ENCODE measurements at regions not wholly inside any gene's neighbourhood (a gene's known extent, or its start where the extent isn't known, plus 50 kb on each side); places are given as distances from the start of the nearest gene placed in this dataset.

- Histone ChIP-seq H4K20me1 (ENCODE audit: insufficient read depth, low read length) (no peaks in the 10 kb centered on the region), H2AFZ (ENCODE audit: low read length) (no peak overlapping the region), H3K4me2 (ENCODE audit: low read length) (no peak overlapping the region), H3K9me3 (ENCODE audit: low read length) (no peaks in the 10 kb centered on the region), H3K27ac (ENCODE audit: low read depth, low read length, poor library complexity, severe bottlenecking) (no peak overlapping the region), H3K4me3 (ENCODE audit: low read depth, low read length, poor library complexity, severe bottlenecking) (no peak overlapping the region), H3K79me2 (ENCODE audit: insufficient read depth, low read depth, low read length) (no peaks in the 10 kb centered on the region), H3K9me2 (ENCODE audit: insufficient read depth, low read length) (no peaks in the 10 kb centered on the region), H3K4me1 (ENCODE audit: insufficient read depth, low read length, poor library complexity, severe bottlenecking) (no peaks in the 10 kb centered on the region), H3K36me3 (ENCODE audit: insufficient read depth, low read length) (no peaks in the 10 kb centered on the region)
- no peak for DNase-seq (ENCODE audit: low spot score)
- ChIA-PET CTCF (ENCODE audit: unreplicated experiment) (no interaction called here), POLR2A (no interaction called here)
- BruUV-seq (replicated peaks) = no TSS peak
- intact Hi-C loops (cut with micrococcal nuclease; ENCODE audit: unreplicated experiment) = no loop called here
- no peak for TF ChIP-seq EZH2phosphoT487 (IDR thresholded peaks at IDR 0.05; ENCODE audit: borderline replicate concordance, low read depth, low read length)
- TF ChIP-seq, protein P1, sequence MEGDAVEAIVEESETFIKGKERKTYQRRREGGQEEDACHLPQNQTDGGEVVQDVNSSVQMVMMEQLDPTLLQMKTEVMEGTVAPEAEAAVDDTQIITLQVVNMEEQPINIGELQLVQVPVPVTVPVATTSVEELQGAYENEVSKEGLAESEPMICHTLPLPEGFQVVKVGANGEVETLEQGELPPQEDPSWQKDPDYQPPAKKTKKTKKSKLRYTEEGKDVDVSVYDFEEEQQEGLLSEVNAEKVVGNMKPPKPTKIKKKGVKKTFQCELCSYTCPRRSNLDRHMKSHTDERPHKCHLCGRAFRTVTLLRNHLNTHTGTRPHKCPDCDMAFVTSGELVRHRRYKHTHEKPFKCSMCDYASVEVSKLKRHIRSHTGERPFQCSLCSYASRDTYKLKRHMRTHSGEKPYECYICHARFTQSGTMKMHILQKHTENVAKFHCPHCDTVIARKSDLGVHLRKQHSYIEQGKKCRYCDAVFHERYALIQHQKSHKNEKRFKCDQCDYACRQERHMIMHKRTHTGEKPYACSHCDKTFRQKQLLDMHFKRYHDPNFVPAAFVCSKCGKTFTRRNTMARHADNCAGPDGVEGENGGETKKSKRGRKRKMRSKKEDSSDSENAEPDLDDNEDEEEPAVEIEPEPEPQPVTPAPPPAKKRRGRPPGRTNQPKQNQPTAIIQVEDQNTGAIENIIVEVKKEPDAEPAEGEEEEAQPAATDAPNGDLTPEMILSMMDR (conservative IDR thresholded peaks at IDR 0.05; ENCODE audit: low read length) = no peak
Observed at GRCh38 chr7:46678421-46678820, 757.3 kb upstream of the IGFBP3 start.

GRCh38 chr7:46675456-46675855 lies 754.4 kb upstream of the IGFBP3 start:
- no TSS peak for BruUV-seq (replicated peaks)
- no peak overlapping the region for H3K27ac ChIP-seq (ENCODE audit: low read depth, low read length, poor library complexity, severe bottlenecking)
- no peak for TF ChIP-seq EZH2phosphoT487 (IDR thresholded peaks at IDR 0.05; ENCODE audit: borderline replicate concordance, low read depth, low read length)
- TF ChIP-seq, protein P1 (conservative IDR thresholded peaks at IDR 0.05; ENCODE audit: low read length) = no peak
- no peaks in the 10 kb centered on the region for H3K4me1 ChIP-seq (ENCODE audit: insufficient read depth, low read length, poor library complexity, severe bottlenecking)
- H4K20me1 ChIP-seq (ENCODE audit: insufficient read depth, low read length) = no peaks in the 10 kb centered on the region
- ChIA-PET POLR2A (no interaction called here), CTCF (ENCODE audit: unreplicated experiment) (no interaction called here)
- no peaks in the 10 kb centered on the region for H3K9me2 ChIP-seq (ENCODE audit: insufficient read depth, low read length)
- H3K79me2 ChIP-seq (ENCODE audit: insufficient read depth, low read depth, low read length) = no peaks in the 10 kb centered on the region
- H3K4me2 ChIP-seq (ENCODE audit: low read length) = no peak overlapping the region
- no peak overlapping the region for H2AFZ ChIP-seq (ENCODE audit: low read length)
- no peak overlapping the region for H3K4me3 ChIP-seq (ENCODE audit: low read depth, low read length, poor library complexity, severe bottlenecking)
- intact Hi-C loops (cut with micrococcal nuclease; ENCODE audit: unreplicated experiment) = no loop called here
- no peaks in the 10 kb centered on the region for H3K9me3 ChIP-seq (ENCODE audit: low read length)
- H3K36me3 ChIP-seq (ENCODE audit: insufficient read depth, low read length) = no peaks in the 10 kb centered on the region
- no peak for DNase-seq (ENCODE audit: low spot score)

DNA sequence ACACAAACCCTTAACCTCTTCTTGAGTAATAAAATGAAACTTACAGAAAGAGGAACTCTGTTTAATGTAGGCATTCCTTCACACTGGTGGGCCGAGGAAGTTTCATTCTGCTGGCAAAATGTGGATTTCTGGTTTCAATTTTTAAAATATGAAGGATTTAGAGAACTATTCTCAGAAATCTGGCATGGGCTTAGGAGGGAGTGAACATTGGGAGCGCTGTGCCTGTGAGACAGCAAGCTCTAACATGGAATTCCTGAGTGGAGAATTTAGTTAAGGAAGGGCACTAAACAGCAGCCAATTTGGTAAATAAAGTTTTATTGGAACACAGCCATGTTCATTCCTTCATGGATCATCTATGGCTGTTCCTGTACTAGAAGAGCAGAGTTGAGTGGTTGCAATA lies 751.8 kb upstream of the IGFBP3 start:
- no peak overlapping the region for H3K27ac ChIP-seq (ENCODE audit: low read depth, low read length, poor library complexity, severe bottlenecking)
- intact Hi-C loops (cut with micrococcal nuclease; ENCODE audit: unreplicated experiment) = no loop called here
- no peaks in the 10 kb centered on the region for H3K9me3 ChIP-seq (ENCODE audit: low read length)
- no peaks in the 10 kb centered on the region for H4K20me1 ChIP-seq (ENCODE audit: insufficient read depth, low read length)
- CTCF ChIA-PET (ENCODE audit: unreplicated experiment) = no interaction called here
- no peak overlapping the region for H3K4me2 ChIP-seq (ENCODE audit: low read length)
- H3K9me2 ChIP-seq (ENCODE audit: insufficient read depth, low read length) = no peaks in the 10 kb centered on the region
- H3K36me3 ChIP-seq (ENCODE audit: insufficient read depth, low read length) = no peaks in the 10 kb centered on the region
- POLR2A ChIA-PET = interaction anchor here (0.7 kb wide), 1 partner anchor 471 kb away, joined by 3 read pairs; no protein-coding TSS in a partner anchor
- BruUV-seq (replicated peaks) = no TSS peak
- no peak for TF ChIP-seq EZH2phosphoT487 (IDR thresholded peaks at IDR 0.05; ENCODE audit: borderline replicate concordance, low read depth, low read length)
- TF ChIP-seq, protein P1 (conservative IDR thresholded peaks at IDR 0.05; ENCODE audit: low read length) = no peak
- H3K4me1 ChIP-seq (ENCODE audit: insufficient read depth, low read length, poor library complexity, severe bottlenecking) = no peaks in the 10 kb centered on the region
- H3K79me2 ChIP-seq (ENCODE audit: insufficient read depth, low read depth, low read length) = no peaks in the 10 kb centered on the region
- no peak overlapping the region for H3K4me3 ChIP-seq (ENCODE audit: low read depth, low read length, poor library complexity, severe bottlenecking)
- no peak overlapping the region for H2AFZ ChIP-seq (ENCODE audit: low read length)
- DNase-seq (ENCODE audit: low spot score) = no peak
